Tibial nerve (tissue), 4 donors: ENCODE measurements at regions not wholly inside any gene's neighbourhood (a gene's known extent, or its start where the extent isn't known, plus 50 kb on each side); places are given as distances from the start of the nearest gene placed in this dataset.

Experiments
- DNase-seq, 2 donors: peaks; one replicate each; pipeline ENCODE4 v3.0.0-alpha.2; 2019; ENCODE audit warnings: low spot score in 2 of 2
- H3K27ac ChIP-seq, 4 donors: fragments of 200-600 bp; sonication (generic) in 3 of 4; one replicate each; pipeline ENCODE4 v1.5.1; 2017 to 2019; ENCODE audit warnings: mild to moderate bottlenecking in 1 of 4
- H3K27me3 ChIP-seq, 2 donors: fragments of 200-600 bp; sonication (generic) in 1 of 2; one replicate each; pipeline versions ENCODE4 v1.5.1 to v1.6.0; 2017 to 2019
- H3K36me3 ChIP-seq, 3 donors: fragments of 200-600 bp; sonication (generic); one replicate each; pipeline ENCODE4 v1.5.1; 2018 to 2019
- H3K4me1 ChIP-seq, 4 donors: fragments of 200-600 bp; sonication (generic) in 3 of 4; one replicate each; pipeline ENCODE4 v1.5.1; 2017 to 2019
- H3K4me3 ChIP-seq, 4 donors: fragments of 200-600 bp; sonication (generic) in 3 of 4; one replicate each; pipeline ENCODE4 v1.5.1; 2017 to 2019; ENCODE audit warnings: mild to moderate bottlenecking in 1 of 4, moderate library complexity in 1 of 4
- H3K9me3 ChIP-seq, 4 donors: fragments of 200-600 bp; sonication (generic) in 3 of 4; one replicate each; pipeline ENCODE4 v1.5.1; 2017 to 2019
- CTCF ChIP-seq, 5 experiments: fragments of 200-600 bp in 3 of 5; fragments of 450-650 bp in 2 of 5; sonication (generic) in 3 of 5; IDR thresholded peaks; one replicate each; pipeline ENCODE4 v1.5.1; 2016 to 2019; ENCODE audit warnings: antibody characterized with exemption in 5 of 5, mild to moderate bottlenecking in 3 of 5, moderate library complexity in 2 of 5
- EP300 ChIP-seq, 2 donors: sonication (generic); formaldehyde crosslinking; IDR thresholded peaks; one replicate each; pipeline ENCODE4 v1.6.1; 2017; ENCODE audit warnings: antibody characterized with exemption in 2 of 2, mild to moderate bottlenecking in 1 of 2
- POLR2A ChIP-seq, 2 donors: fragments of 450-650 bp; IDR thresholded peaks; one replicate each; pipeline ENCODE4 v1.6.1; 2017; ENCODE audit warnings: antibody characterized with exemption in 2 of 2, mild to moderate bottlenecking in 2 of 2, moderate library complexity in 2 of 2
- WGBS, 2 donors: methylation state at CpG; one replicate each; pipeline ENCODE4 v1.1.5; 2018; 5-methylcytosine and 5-hydroxymethylcytosine counted together

DNA sequence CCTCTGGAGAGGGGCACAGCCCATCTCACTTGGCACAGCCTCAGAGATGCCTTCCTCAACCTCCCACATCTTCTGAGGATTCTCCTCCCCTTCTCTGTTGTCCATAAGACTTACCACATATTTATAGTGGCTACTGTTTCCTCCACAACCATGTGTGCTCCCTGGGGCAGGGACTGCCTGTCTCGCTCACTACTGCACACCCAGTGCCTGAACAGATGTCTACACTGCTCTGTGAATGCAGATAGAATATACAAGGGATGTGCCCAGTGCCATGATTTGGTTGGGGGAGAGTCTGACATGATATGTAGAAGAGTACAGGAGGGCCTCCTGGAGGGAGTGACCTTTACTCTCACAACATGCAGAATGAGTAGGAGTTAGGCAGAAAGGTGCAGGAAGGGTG, 67.3 kb upstream of the ANO1 start:
- Histone ChIP-seq H3K27ac (no peak overlapping the region), H3K4me3 (no peak overlapping the region), H3K9me3 (no peaks in the 10 kb centered on the region), H3K27me3 (no peaks in the 10 kb centered on the region), H3K36me3 (no peaks in the 10 kb centered on the region), H3K4me1 (no peaks in the 10 kb centered on the region)
- TF ChIP-seq POLR2A (IDR thresholded peaks at IDR 0.05) (no peak), CTCF (IDR thresholded peaks at IDR 0.05) (no peak), EP300 (IDR thresholded peaks at IDR 0.05) (no peak)
- no peak for DNase-seq
- WGBS, 2 donors, result 79 to 83% methylated on average over 1 of the region's 1 CpG

GRCh38 chr11:70012134-70012733, 65.9 kb upstream of the ANO1 start:
- Histone ChIP-seq H3K36me3 (no peaks in the 10 kb centered on the region), H3K27ac (no peak overlapping the region), H3K4me3 (no peak overlapping the region), H3K4me1 (no peaks in the 10 kb centered on the region), H3K9me3 (no peaks in the 10 kb centered on the region), H3K27me3 (no peaks in the 10 kb centered on the region)
- 76 to 87% methylated on average over 2 of the region's 2 CpGs for WGBS, 2 donors
- no peak for TF ChIP-seq CTCF (IDR thresholded peaks at IDR 0.05)
- DNase-seq, result no peak

DNA sequence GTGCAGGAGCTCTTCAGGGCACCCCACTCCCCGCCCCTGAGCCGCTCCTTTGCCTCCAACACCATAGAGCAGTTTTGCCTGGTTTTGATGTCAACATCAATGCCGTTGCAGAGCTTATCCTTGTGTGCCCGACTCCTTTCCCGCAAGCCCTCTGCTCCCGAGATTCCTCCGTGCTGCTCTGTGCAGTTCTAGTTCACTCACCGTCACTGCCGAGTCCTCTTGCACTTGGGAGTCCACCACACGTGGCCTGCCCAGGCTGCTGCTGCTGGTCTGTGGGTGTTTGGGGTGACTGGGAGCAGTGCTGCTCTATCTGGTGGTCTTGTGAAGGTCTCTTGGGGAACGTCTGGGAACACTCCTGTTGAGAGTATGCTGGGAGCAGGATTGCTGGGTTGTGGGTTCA, 63.8 kb upstream of the ANO1 start:
- H3K4me3 ChIP-seq, result no peak overlapping the region
- no peak for DNase-seq
- 86 to 87% methylated on average over 11 of the region's 11 CpGs for WGBS, 2 donors
- H3K27me3 ChIP-seq, result no peaks in the 10 kb centered on the region
- no peak overlapping the region for H3K27ac ChIP-seq
- H3K36me3 ChIP-seq, result no peaks in the 10 kb centered on the region
- no peak for TF ChIP-seq POLR2A (IDR thresholded peaks at IDR 0.05)
- TF ChIP-seq EP300 (IDR thresholded peaks at IDR 0.05), result no peak
- TF ChIP-seq CTCF (IDR thresholded peaks at IDR 0.05), result no peak
- H3K4me1 ChIP-seq, result no peaks in the 10 kb centered on the region
- H3K9me3 ChIP-seq, result no peaks in the 10 kb centered on the region

DNA sequence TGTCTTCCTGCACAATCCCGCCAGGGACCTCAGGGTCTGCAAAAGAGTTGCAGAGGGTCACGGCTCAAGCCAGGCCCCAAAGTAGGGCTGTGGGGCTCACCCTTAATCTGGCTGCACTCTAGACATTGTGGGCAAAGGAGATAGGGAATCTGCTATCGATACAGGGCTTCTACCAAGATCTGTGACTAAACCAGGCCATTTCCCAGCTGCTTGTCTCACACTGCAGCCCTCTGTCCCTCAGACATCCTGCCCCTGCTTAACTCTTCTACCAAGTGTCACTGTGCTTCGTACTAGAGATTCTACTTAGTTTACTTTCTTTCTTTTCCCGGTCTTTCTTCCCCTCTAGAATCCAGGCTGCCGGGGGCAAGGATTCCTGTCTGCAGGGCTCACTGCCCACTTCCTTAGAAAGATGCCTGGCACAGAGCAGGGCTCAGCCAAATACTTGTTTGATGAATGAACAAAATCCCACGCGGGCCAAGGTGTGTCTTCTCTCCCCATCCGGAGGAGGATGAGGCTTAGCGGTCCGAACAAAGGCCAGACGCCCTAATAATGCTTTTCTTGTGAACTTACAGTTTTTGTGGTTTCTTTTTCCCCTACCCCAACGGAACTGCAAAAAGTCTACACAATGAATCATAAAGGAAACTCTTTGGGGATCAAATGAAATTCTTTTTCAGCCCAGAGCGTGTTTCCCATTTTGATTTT, 61.3 kb upstream of the ANO1 start:
- no peak overlapping the region for H3K27ac ChIP-seq
- WGBS, 2 donors, result 46 to 55% methylated on average over 14 of the region's 14 CpGs
- H3K4me3 ChIP-seq, result no peak overlapping the region
- H3K9me3 ChIP-seq, result no peaks in the 10 kb centered on the region
- no peaks in the 10 kb centered on the region for H3K36me3 ChIP-seq
- peaks cover 0 to 6% (median 0%) of the 10 kb centered on the region in 4 donors for H3K4me1 ChIP-seq
- no peak for DNase-seq
- H3K27me3 ChIP-seq, result no peaks in the 10 kb centered on the region
- TF ChIP-seq CTCF (IDR thresholded peaks at IDR 0.05), result no peak
- TF ChIP-seq POLR2A (IDR thresholded peaks at IDR 0.05), result no peak
- no peak for TF ChIP-seq EP300 (IDR thresholded peaks at IDR 0.05)

GRCh38 chr11:70018816-70019215, 59.3 kb upstream of the ANO1 start:
- Histone ChIP-seq H3K9me3 (peaks cover 0 to 16% (median 0%) of the 10 kb centered on the region in 4 donors), H3K4me3 (no peak overlapping the region), H3K36me3 (no peaks in the 10 kb centered on the region), H3K27me3 (no peaks in the 10 kb centered on the region), H3K27ac (no peak overlapping the region), H3K4me1 (peaks cover 0 to 6% (median 0%) of the 10 kb centered on the region in 4 donors)
- TF ChIP-seq POLR2A (IDR thresholded peaks at IDR 0.05) (no peak), EP300 (IDR thresholded peaks at IDR 0.05) (no peak), CTCF (IDR thresholded peaks at IDR 0.05) (no peak)
- 90 to 94% methylated on average over 6 of the region's 6 CpGs for WGBS, 2 donors
- DNase-seq, result no peak
